ENCODE measurements at regions not wholly inside any gene's neighbourhood (a gene's known extent, or its start where the extent isn't known, plus 50 kb on each side); places are given as distances from the start of the nearest gene placed in this dataset.

GRCh38 chr1:240682166-240682858 lies 70.4 kb upstream of the GREM2 start:
- H3K4me3 ChIP-seq, result no peak overlapping the region
- no peak for ATAC-seq
- ChIA-PET POLR2A (no interaction called here), CTCF (no interaction called here)
- WGBS (ENCODE audit: missing lambda C conversion rate), result 47% methylated on average over 6 of the region's 6 CpGs
- H3K4me1 ChIP-seq, result no peaks in the 10 kb centered on the region
- no peaks in the 10 kb centered on the region for H3K9me3 ChIP-seq
- DNase-seq (ENCODE audit: low read depth in 1 of 2, low spot score in 1 of 2), result no peak
- FAIRE-seq, result no peak
- TF ChIP-seq GATA3 (IDR thresholded peaks at IDR 0.05; ENCODE audit: borderline replicate concordance) (no peak), ZC3H11A (IDR thresholded peaks at IDR 0.05) (no peak)
- no peak overlapping the region for H3K4me2 ChIP-seq
- no peak overlapping the region for H3K27ac ChIP-seq

GRCh38 chr1:240672132-240672811 lies 60.3 kb upstream of the GREM2 start:
- ATAC-seq (no peak), FAIRE-seq (peak; percentile 18), DNase-seq (ENCODE audit: low read depth in 1 of 2, low spot score in 1 of 2) (no peak)
- Histone ChIP-seq H3K4me1 (no peaks in the 10 kb centered on the region), H3K9me3 (no peaks in the 10 kb centered on the region), H3K4me3 (no peak overlapping the region), H3K4me2 (no peak overlapping the region), H3K27ac (no peak overlapping the region)
- CTCF ChIA-PET, result interaction anchor here (0.7 to 1.0 kb wide), 3 partner anchors 17 to 481 kb away, joined by 3 read pairs; no protein-coding TSS in a partner anchor
- POLR2A ChIA-PET, result no interaction called here
- 26% methylated on average over 2 of the region's 2 CpGs for WGBS (ENCODE audit: missing lambda C conversion rate)
- no peak for TF ChIP-seq MYC (IDR thresholded peaks at IDR 0.05; ENCODE audit: borderline replicate concordance, low read length)
- no peak for TF ChIP-seq FOSB (CRISPR knock-in tag; IDR thresholded peaks at IDR 0.05)
- no peak for TF ChIP-seq HES2 (IDR thresholded peaks at IDR 0.05)
- TF ChIP-seq CBX2 (IDR thresholded peaks at IDR 0.05; ENCODE audit: borderline replicate concordance, low read depth), result no peak
- no peak for TF ChIP-seq CBX8 (IDR thresholded peaks at IDR 0.05)
- no peak for TF ChIP-seq PBX3 (IDR thresholded peaks at IDR 0.05)
- TF ChIP-seq RAD21 (conservative IDR thresholded peaks at IDR 0.05 in 1 of 2, IDR thresholded peaks at IDR 0.05 in 1 of 2), result no peak
- TF ChIP-seq PHF8 (IDR thresholded peaks at IDR 0.05; ENCODE audit: borderline replicate concordance, low read depth), result no peak
- no peak for TF ChIP-seq KDM1A (IDR thresholded peaks at IDR 0.05; ENCODE audit: low read depth)
- TF ChIP-seq HDAC2 (IDR thresholded peaks at IDR 0.05), result no peak
- no peak for TF ChIP-seq BHLHE40 (IDR thresholded peaks at IDR 0.05; ENCODE audit: low read depth, low read length)
- no peak for TF ChIP-seq SMC3 (IDR thresholded peaks at IDR 0.05)
- no peak for TF ChIP-seq MAX (IDR thresholded peaks at IDR 0.05)
- TF ChIP-seq NFE2L2 (conservative IDR thresholded peaks at IDR 0.05; ENCODE audit: low read length), result no peak
- no peak for TF ChIP-seq JUN (IDR thresholded peaks at IDR 0.05)
- TF ChIP-seq MAZ (IDR thresholded peaks at IDR 0.05; ENCODE audit: borderline replicate concordance, low read depth, low read length), result no peak
- no peak for TF ChIP-seq ZNF302 (CRISPR knock-in tag; IDR thresholded peaks at IDR 0.05)
- TF ChIP-seq CEBPB (IDR thresholded peaks at IDR 0.05), result no peak
- TF ChIP-seq ESRRA (IDR thresholded peaks at IDR 0.05; ENCODE audit: borderline replicate concordance, low read length), result no peak
- TF ChIP-seq FOXS1 (CRISPR knock-in tag; IDR thresholded peaks at IDR 0.05), result no peak

- H3K4me3 ChIP-seq, result no peak overlapping the region
- H3K4me2 ChIP-seq, result no peak overlapping the region
- H3K9me3 ChIP-seq, result no peaks in the 10 kb centered on the region
- ChIA-PET POLR2A (no interaction called here), CTCF (interaction anchor here (0.6 kb wide), 1 partner anchor 13 kb away, joined by 4 read pairs; no protein-coding TSS in a partner anchor)
- WGBS (ENCODE audit: missing lambda C conversion rate), result 62% methylated on average over 3 of the region's 3 CpGs
- H3K27ac ChIP-seq, result no peak overlapping the region
- FAIRE-seq (no peak), DNase-seq (ENCODE audit: low read depth in 1 of 2, low spot score in 1 of 2) (no peak), ATAC-seq (no peak)
- no peaks in the 10 kb centered on the region for H3K4me1 ChIP-seq
- TF ChIP-seq HOXB5 (CRISPR knock-in tag; IDR thresholded peaks at IDR 0.05), result no peak
- no peak for TF ChIP-seq HOXB13 (CRISPR knock-in tag; IDR thresholded peaks at IDR 0.05; ENCODE audit: low read depth)
- TF ChIP-seq KDM1A (IDR thresholded peaks at IDR 0.05; ENCODE audit: low read depth), result no peak
- TF ChIP-seq EHF (CRISPR knock-in tag; IDR thresholded peaks at IDR 0.05), result no peak
- TF ChIP-seq NPAS2 (CRISPR knock-in tag; IDR thresholded peaks at IDR 0.05; ENCODE audit: borderline replicate concordance), result no peak
- TF ChIP-seq RNF2 (IDR thresholded peaks at IDR 0.05; ENCODE audit: borderline replicate concordance, low read depth), result no peak
- no peak for TF ChIP-seq JUN (IDR thresholded peaks at IDR 0.05)
- TF ChIP-seq HOXA7 (CRISPR knock-in tag; IDR thresholded peaks at IDR 0.05), result no peak
- no peak for TF ChIP-seq HES2 (IDR thresholded peaks at IDR 0.05)
- no peak for TF ChIP-seq HDAC2 (IDR thresholded peaks at IDR 0.05)
- no peak for TF ChIP-seq CHD4 (IDR thresholded peaks at IDR 0.05; ENCODE audit: borderline replicate concordance)
- TF ChIP-seq E2F6 (IDR thresholded peaks at IDR 0.05; ENCODE audit: borderline replicate concordance, low read depth), result no peak
- no peak for TF ChIP-seq HEYL (CRISPR knock-in tag; IDR thresholded peaks at IDR 0.05)
- no peak for TF ChIP-seq FOXS1 (CRISPR knock-in tag; IDR thresholded peaks at IDR 0.05)
- no peak for TF ChIP-seq RAD21 (conservative IDR thresholded peaks at IDR 0.05 in 1 of 2, IDR thresholded peaks at IDR 0.05 in 1 of 2)
Observed at GRCh38 chr1:240667351-240667750, 55.4 kb upstream of the GREM2 start.

Measured in A549 (cell line).